ENCODE measurements at regions not wholly inside any gene's neighbourhood (a gene's known extent, or its start where the extent isn't known, plus 50 kb on each side); places are given as distances from the start of the nearest gene placed in this dataset.

GRCh38 chr21:28310171-28310685 lies 682.4 kb downstream of the LTN1 start:
- Histone ChIP-seq H2AFZ (ENCODE audit: low read depth, low read length) (no peak overlapping the region), H4K8ac (ENCODE audit: low read length) (no peak overlapping the region), H3K27ac (ENCODE audit: low read length, poor library complexity, severe bottlenecking) (peak overlapping the region; percentile 43), H3K9ac (ENCODE audit: low read length) (no peak overlapping the region), H4K91ac (ENCODE audit: low read length) (no peak overlapping the region), H3K23ac (ENCODE audit: low read length in 2 of 2) (no peak overlapping the region), H2BK15ac (ENCODE audit: low read depth, poor library complexity, severe bottlenecking) (no peak overlapping the region), H2BK120ac (ENCODE audit: low read depth, low read length) (no peak overlapping the region), H2AK5ac (ENCODE audit: low read length, severe bottlenecking) (no peak overlapping the region), H3K27me3 (ENCODE audit: control insufficient read depth in 1 of 2, insufficient read depth in 1 of 2, low read length in 2 of 2) (no peaks in the 10 kb centered on the region), H3K4me2 (ENCODE audit: low read length, poor library complexity, severe bottlenecking) (no peak overlapping the region), H3K79me1 (replicated peaks; ENCODE audit: low read length, poor library complexity, severe bottlenecking) (no peaks in the 10 kb centered on the region), H2BK12ac (ENCODE audit: low read length in 2 of 2) (no peak overlapping the region), H3K4ac (ENCODE audit: low read depth in 1 of 2, low read length in 2 of 2) (no peak overlapping the region), H3K18ac (ENCODE audit: low read depth in 1 of 2, low read length in 2 of 2) (no peak overlapping the region), H3K9me3 (ENCODE audit: control insufficient read depth, low read length) (peaks cover 4% of the 10 kb centered on the region), H3K4me3 (ENCODE audit: insufficient read depth in 1 of 2, low read depth in 1 of 2, low read length in 2 of 2) (no peak overlapping the region), H3K14ac (ENCODE audit: low read length in 2 of 2) (no peak overlapping the region), H3K4me1 (ENCODE audit: control insufficient read depth, insufficient read depth, low read depth, low read length) (no peaks in the 10 kb centered on the region), H2BK5ac (ENCODE audit: low read depth, low read length, poor library complexity, severe bottlenecking) (no peak overlapping the region), H3K36me3 (ENCODE audit: control insufficient read depth in 1 of 2, insufficient read depth in 2 of 2, low read depth in 1 of 2, low read length in 2 of 2) (no peaks in the 10 kb centered on the region)
- 94% methylated on average over 4 of the region's 5 CpGs for WGBS
- DNase-seq = no peak

- Histone ChIP-seq H3K27me3 (ENCODE audit: control insufficient read depth in 1 of 2, insufficient read depth in 1 of 2, low read length in 2 of 2) (no peaks in the 10 kb centered on the region), H3K27ac (ENCODE audit: low read length, poor library complexity, severe bottlenecking) (peak overlapping the region; percentile 84), H3K79me1 (replicated peaks; ENCODE audit: low read length, poor library complexity, severe bottlenecking) (no peaks in the 10 kb centered on the region), H3K23ac (ENCODE audit: low read length in 2 of 2) (no peak overlapping the region), H2AK5ac (ENCODE audit: low read length, severe bottlenecking) (no peak overlapping the region), H3K4me3 (ENCODE audit: insufficient read depth in 1 of 2, low read depth in 1 of 2, low read length in 2 of 2) (no peak overlapping the region), H3K4ac (ENCODE audit: low read depth in 1 of 2, low read length in 2 of 2) (no peak overlapping the region), H4K8ac (ENCODE audit: low read length) (no peak overlapping the region), H2BK120ac (ENCODE audit: low read depth, low read length) (no peak overlapping the region), H2BK12ac (ENCODE audit: low read length in 2 of 2) (no peak overlapping the region), H2BK5ac (ENCODE audit: low read depth, low read length, poor library complexity, severe bottlenecking) (no peak overlapping the region), H3K18ac (ENCODE audit: low read depth in 1 of 2, low read length in 2 of 2) (no peak overlapping the region), H4K91ac (ENCODE audit: low read length) (no peak overlapping the region), H2AFZ (ENCODE audit: low read depth, low read length) (no peak overlapping the region), H3K36me3 (ENCODE audit: control insufficient read depth in 1 of 2, insufficient read depth in 2 of 2, low read depth in 1 of 2, low read length in 2 of 2) (no peaks in the 10 kb centered on the region), H3K9ac (ENCODE audit: low read length) (no peak overlapping the region), H3K4me2 (ENCODE audit: low read length, poor library complexity, severe bottlenecking) (no peak overlapping the region), H3K14ac (ENCODE audit: low read length in 2 of 2) (no peak overlapping the region), H3K9me3 (ENCODE audit: control insufficient read depth, low read length) (peaks cover 4% of the 10 kb centered on the region), H3K4me1 (ENCODE audit: control insufficient read depth, insufficient read depth, low read depth, low read length) (no peaks in the 10 kb centered on the region), H2BK15ac (ENCODE audit: low read depth, poor library complexity, severe bottlenecking) (no peak overlapping the region)
- WGBS = 100% methylated on average over 1 of the region's 2 CpGs
- no peak for DNase-seq
Measured at GRCh38 chr21:28309596-28309995, 683.1 kb downstream of the LTN1 start.

GRCh38 chr21:28308516-28308915 lies 684.2 kb downstream of the LTN1 start:
- H2BK15ac ChIP-seq (ENCODE audit: low read depth, poor library complexity, severe bottlenecking) = no peak overlapping the region
- H3K23ac ChIP-seq (ENCODE audit: low read length in 2 of 2) = no peak overlapping the region
- H3K9ac ChIP-seq (ENCODE audit: low read length) = no peak overlapping the region
- H3K4me3 ChIP-seq (ENCODE audit: insufficient read depth in 1 of 2, low read depth in 1 of 2, low read length in 2 of 2) = no peak overlapping the region
- no peak overlapping the region for H3K18ac ChIP-seq (ENCODE audit: low read depth in 1 of 2, low read length in 2 of 2)
- H2AK5ac ChIP-seq (ENCODE audit: low read length, severe bottlenecking) = no peak overlapping the region
- H3K27me3 ChIP-seq (ENCODE audit: control insufficient read depth in 1 of 2, insufficient read depth in 1 of 2, low read length in 2 of 2) = no peaks in the 10 kb centered on the region
- H3K9me3 ChIP-seq (ENCODE audit: control insufficient read depth, low read length) = peaks cover 4% of the 10 kb centered on the region
- no peak overlapping the region for H3K4ac ChIP-seq (ENCODE audit: low read depth in 1 of 2, low read length in 2 of 2)
- DNase-seq = no peak
- no peak overlapping the region for H4K91ac ChIP-seq (ENCODE audit: low read length)
- no peak overlapping the region for H2BK120ac ChIP-seq (ENCODE audit: low read depth, low read length)
- H2BK5ac ChIP-seq (ENCODE audit: low read depth, low read length, poor library complexity, severe bottlenecking) = no peak overlapping the region
- no peak overlapping the region for H2AFZ ChIP-seq (ENCODE audit: low read depth, low read length)
- H3K4me2 ChIP-seq (ENCODE audit: low read length, poor library complexity, severe bottlenecking) = no peak overlapping the region
- H3K36me3 ChIP-seq (ENCODE audit: control insufficient read depth in 1 of 2, insufficient read depth in 2 of 2, low read depth in 1 of 2, low read length in 2 of 2) = no peaks in the 10 kb centered on the region
- H3K79me1 ChIP-seq (replicated peaks; ENCODE audit: low read length, poor library complexity, severe bottlenecking) = no peaks in the 10 kb centered on the region
- H3K14ac ChIP-seq (ENCODE audit: low read length in 2 of 2) = no peak overlapping the region
- H4K8ac ChIP-seq (ENCODE audit: low read length) = no peak overlapping the region
- 100% methylated on average over 1 of the region's 1 CpG for WGBS
- H3K4me1 ChIP-seq (ENCODE audit: control insufficient read depth, insufficient read depth, low read depth, low read length) = no peaks in the 10 kb centered on the region
- no peak overlapping the region for H3K27ac ChIP-seq (ENCODE audit: low read length, poor library complexity, severe bottlenecking)
- H2BK12ac ChIP-seq (ENCODE audit: low read length in 2 of 2) = no peak overlapping the region

GRCh38 chr21:28299946-28300345 lies 692.7 kb downstream of the LTN1 start:
- Histone ChIP-seq H3K4me2 (ENCODE audit: low read length, poor library complexity, severe bottlenecking) (no peak overlapping the region), H3K23ac (ENCODE audit: low read length in 2 of 2) (no peak overlapping the region), H4K91ac (ENCODE audit: low read length) (no peak overlapping the region), H2AK5ac (ENCODE audit: low read length, severe bottlenecking) (no peak overlapping the region), H3K9me3 (ENCODE audit: control insufficient read depth, low read length) (peaks cover 4% of the 10 kb centered on the region), H3K4me1 (ENCODE audit: control insufficient read depth, insufficient read depth, low read depth, low read length) (no peaks in the 10 kb centered on the region), H2BK15ac (ENCODE audit: low read depth, poor library complexity, severe bottlenecking) (no peak overlapping the region), H3K27ac (ENCODE audit: low read length, poor library complexity, severe bottlenecking) (no peak overlapping the region), H3K36me3 (ENCODE audit: control insufficient read depth in 1 of 2, insufficient read depth in 2 of 2, low read depth in 1 of 2, low read length in 2 of 2) (no peaks in the 10 kb centered on the region), H3K4me3 (ENCODE audit: insufficient read depth in 1 of 2, low read depth in 1 of 2, low read length in 2 of 2) (no peak overlapping the region), H2BK5ac (ENCODE audit: low read depth, low read length, poor library complexity, severe bottlenecking) (no peak overlapping the region), H2BK120ac (ENCODE audit: low read depth, low read length) (no peak overlapping the region), H4K8ac (ENCODE audit: low read length) (no peak overlapping the region), H3K79me1 (replicated peaks; ENCODE audit: low read length, poor library complexity, severe bottlenecking) (no peaks in the 10 kb centered on the region), H3K9ac (ENCODE audit: low read length) (no peak overlapping the region), H3K18ac (ENCODE audit: low read depth in 1 of 2, low read length in 2 of 2) (no peak overlapping the region), H3K14ac (ENCODE audit: low read length in 2 of 2) (no peak overlapping the region), H2AFZ (ENCODE audit: low read depth, low read length) (no peak overlapping the region), H3K4ac (ENCODE audit: low read depth in 1 of 2, low read length in 2 of 2) (no peak overlapping the region), H3K27me3 (ENCODE audit: control insufficient read depth in 1 of 2, insufficient read depth in 1 of 2, low read length in 2 of 2) (no peaks in the 10 kb centered on the region), H2BK12ac (ENCODE audit: low read length in 2 of 2) (no peak overlapping the region)
- DNase-seq = no peak
